OCI-LY3 (cell line): ENCODE measurements at regions not wholly inside any gene's neighbourhood (a gene's known extent, or its start where the extent isn't known, plus 50 kb on each side); places are given as distances from the start of the nearest gene placed in this dataset.

ENCODE experiments used
- H2AFZ ChIP-seq: fragments of 200-600, 300-600 bp; shearing (Covaris generic); 2 replicates; pipeline ENCODE4 v1.6.0; 2014; ENCODE audit warnings: antibody characterized with exemption, low read depth, low read length
- H3K27ac ChIP-seq: fragments of 200-600, 300-600 bp; sonication (generic); 2 replicates; pipeline ENCODE4 v1.5.1; 2014; ENCODE audit warnings: mild to moderate bottlenecking, low read length, moderate library complexity, mixed read lengths
- H3K27me3 ChIP-seq: fragments of 200-600, 300-600 bp; sonication (generic); 2 replicates; pipeline ENCODE4 v1.6.1; 2014; ENCODE audit warnings: low read depth, low read length, mixed read lengths
- H3K36me3 ChIP-seq: fragments of 200-600, 300-600 bp; sonication (generic); replicated peaks from 2 replicates; pipeline ENCODE3; 2014; ENCODE audit warnings: low read depth, low read length, mixed read lengths
- H3K4me1 ChIP-seq: fragments of 300-600, 200-600 bp; sonication (generic); 2 replicates; pipeline ENCODE4 v1.6.1; 2014; ENCODE audit warnings: low read length, mixed read lengths
- H3K4me2 ChIP-seq: fragments of 200-600, 300-600 bp; sonication (generic); 2 replicates; pipeline ENCODE4 v1.6.1; 2014; ENCODE audit warnings: low read length, mixed read lengths
- H3K4me3 ChIP-seq: fragments of 300-600, 200-600 bp; sonication (generic); 2 replicates; pipeline ENCODE4 v1.5.1; 2014; ENCODE audit warnings: antibody characterized with exemption, mild to moderate bottlenecking, low read length, moderate library complexity
- H3K79me2 ChIP-seq: fragments of 300-600, 200-600 bp; shearing (Covaris generic); 2 replicates; pipeline ENCODE4 v1.6.1; 2014; ENCODE audit warnings: mild to moderate bottlenecking, low read length, mixed read lengths
- H3K9ac ChIP-seq: fragments of 300-600, 200-600 bp; shearing (Covaris generic); 2 replicates; pipeline ENCODE4 v1.6.0; 2014; ENCODE audit warnings: mild to moderate bottlenecking, low read length, moderate library complexity
- H3K9me3 ChIP-seq: fragments of 200-600, 300-600 bp; shearing (Covaris generic); 2 replicates; pipeline ENCODE4 v1.6.1; 2014; ENCODE audit warnings: low read length, mixed read lengths; ENCODE audit not compliant: insufficient read depth
- H4K20me1 ChIP-seq: fragments of 200-600, 300-600 bp; sonication (generic); 2 replicates; pipeline ENCODE4 v1.6.1; 2016; ENCODE audit warnings: low read length, mixed read lengths; ENCODE audit not compliant: insufficient read depth
- CTCF ChIP-seq: fragments of 200-600, 300-600 bp; sonication (generic); IDR thresholded peaks from 2 replicates; pipeline ENCODE4 v1.5.1; 2014; ENCODE audit warnings: antibody characterized with exemption, low read length, low read depth
- EZH2phosphoT487 ChIP-seq: fragments of 200-600 bp; shearing (Covaris generic); IDR thresholded peaks from 2 replicates; pipeline ENCODE4 v1.6.1; 2018; ENCODE audit warnings: antibody characterized with exemption, mixed run types, low read depth

DNA sequence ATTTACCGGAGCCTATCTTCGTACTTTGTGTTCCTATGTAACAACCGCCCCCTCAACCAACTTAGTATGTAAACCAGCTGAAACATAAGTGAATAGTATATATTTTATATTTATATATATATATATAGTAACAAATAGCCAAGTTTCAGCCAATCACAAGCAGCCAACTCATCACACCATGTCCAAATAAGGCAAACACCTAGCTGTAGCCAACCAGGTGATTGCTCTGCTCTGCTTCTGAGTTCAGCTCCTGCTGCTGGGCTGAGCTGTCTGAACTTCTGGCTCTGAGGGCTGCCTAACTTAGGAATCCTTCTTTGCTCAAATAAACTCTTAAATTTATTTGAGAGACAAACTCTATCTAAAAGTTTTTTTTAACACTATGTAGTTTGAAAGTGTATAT, 101.6 kb upstream of the SOX4 start:
- no peak overlapping the region for H3K9ac ChIP-seq
- no peak overlapping the region for H3K4me3 ChIP-seq
- no peak overlapping the region for H3K4me2 ChIP-seq
- no peak overlapping the region for H2AFZ ChIP-seq
- H3K27ac ChIP-seq = no peak overlapping the region
- no peaks in the 10 kb centered on the region for H3K36me3 ChIP-seq
- H3K79me2 ChIP-seq = no peaks in the 10 kb centered on the region
- no peaks in the 10 kb centered on the region for H3K4me1 ChIP-seq
- H4K20me1 ChIP-seq = no peaks in the 10 kb centered on the region
- H3K9me3 ChIP-seq = no peaks in the 10 kb centered on the region
- no peaks in the 10 kb centered on the region for H3K27me3 ChIP-seq
- no peak for TF ChIP-seq EZH2phosphoT487
- TF ChIP-seq CTCF = no peak

DNA sequence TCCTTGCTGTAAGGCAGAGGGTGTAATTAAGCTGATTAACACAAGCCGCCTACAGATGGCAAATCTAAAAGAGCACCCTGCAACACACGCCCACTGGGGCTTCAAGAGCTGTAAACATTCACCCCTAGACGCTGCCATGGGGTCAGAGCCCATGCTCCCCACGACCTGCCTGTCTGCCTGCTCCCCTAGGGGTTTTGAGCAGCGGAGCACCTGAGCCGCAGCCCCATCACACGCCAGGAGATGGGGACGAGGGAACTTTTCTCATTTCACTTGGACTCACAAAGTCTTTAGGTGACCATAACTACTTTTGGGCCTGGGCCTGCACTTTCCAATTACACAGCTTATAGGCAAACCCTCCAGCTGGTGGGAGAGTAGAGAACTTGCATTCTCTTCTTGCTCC, 99.0 kb upstream of the SOX4 start:
- TF ChIP-seq EZH2phosphoT487 = no peak
- TF ChIP-seq CTCF = no peak
- H3K4me3 ChIP-seq = no peak overlapping the region

DNA sequence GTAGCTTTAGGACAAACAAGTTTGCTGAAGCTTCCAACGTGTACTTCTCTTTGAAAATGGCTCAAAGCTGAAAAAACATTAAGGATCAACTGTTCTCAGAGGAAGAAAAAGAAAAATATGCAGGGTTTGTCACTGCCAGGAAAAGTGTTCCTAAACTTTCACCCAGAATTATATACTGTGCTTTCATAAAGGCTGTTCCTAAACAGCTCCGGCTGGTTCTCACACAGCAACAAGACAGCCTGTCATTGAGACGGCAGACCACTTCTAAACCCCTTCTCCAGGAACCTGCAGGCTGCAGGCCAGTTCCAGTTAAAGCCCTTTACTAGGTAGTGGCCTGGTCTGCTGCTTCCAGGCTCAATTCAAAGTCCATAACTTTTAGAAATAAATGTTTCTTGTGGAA, 97.4 kb upstream of the SOX4 start:
- TF ChIP-seq CTCF (no peak), EZH2phosphoT487 (no peak)
- Histone ChIP-seq H3K36me3 (no peaks in the 10 kb centered on the region), H3K4me2 (no peak overlapping the region), H3K4me3 (no peak overlapping the region), H2AFZ (no peak overlapping the region), H3K79me2 (no peaks in the 10 kb centered on the region), H3K9ac (no peak overlapping the region), H3K27ac (no peak overlapping the region), H3K4me1 (no peaks in the 10 kb centered on the region), H3K9me3 (no peaks in the 10 kb centered on the region), H4K20me1 (no peaks in the 10 kb centered on the region), H3K27me3 (no peaks in the 10 kb centered on the region)

More for the DNA sequence above, 99.0 kb upstream of the SOX4 start:
- no peaks in the 10 kb centered on the region for H3K4me1 ChIP-seq
- no peak overlapping the region for H3K4me2 ChIP-seq
- no peak overlapping the region for H2AFZ ChIP-seq
- no peaks in the 10 kb centered on the region for H3K79me2 ChIP-seq
- no peaks in the 10 kb centered on the region for H4K20me1 ChIP-seq
- no peaks in the 10 kb centered on the region for H3K9me3 ChIP-seq
- no peak overlapping the region for H3K9ac ChIP-seq
- no peaks in the 10 kb centered on the region for H3K27me3 ChIP-seq
- no peaks in the 10 kb centered on the region for H3K36me3 ChIP-seq
- H3K27ac ChIP-seq = no peak overlapping the region

GRCh38 chr6:21496706-21497105, 96.8 kb upstream of the SOX4 start:
- Histone ChIP-seq H3K27ac (no peak overlapping the region), H3K4me2 (no peak overlapping the region), H2AFZ (no peak overlapping the region), H3K36me3 (no peaks in the 10 kb centered on the region), H4K20me1 (no peaks in the 10 kb centered on the region), H3K9me3 (no peaks in the 10 kb centered on the region), H3K27me3 (no peaks in the 10 kb centered on the region), H3K4me1 (no peaks in the 10 kb centered on the region), H3K79me2 (no peaks in the 10 kb centered on the region), H3K9ac (no peak overlapping the region), H3K4me3 (no peak overlapping the region)
- TF ChIP-seq EZH2phosphoT487 (no peak), CTCF (no peak)
